SU-DHL-6 (cell line): ENCODE measurements at regions not wholly inside any gene's neighbourhood (a gene's known extent, or its start where the extent isn't known, plus 50 kb on each side); places are given as distances from the start of the nearest gene placed in this dataset.

Experiments used
- H2AFZ ChIP-seq: fragments of 200-600 bp; sonication (generic); 2 replicates; pipeline ENCODE4 v1.6.1; 2014; ENCODE audit warnings: low read depth, mild to moderate bottlenecking, moderate library complexity, mixed read lengths, antibody characterized with exemption, low read length; ENCODE audit not compliant: severe bottlenecking
- H3F3A ChIP-seq: fragments of 200-600 bp; shearing (Covaris generic); 2 replicates; pipeline ENCODE4 v1.6.0; 2016; ENCODE audit warnings: antibody characterized with exemption, mild to moderate bottlenecking; ENCODE audit not compliant: insufficient read depth
- H3K27ac ChIP-seq: fragments of 200-600 bp; sonication (generic); 2 replicates; pipeline ENCODE4 v1.5.1; 2016; ENCODE audit warnings: low read depth, mild to moderate bottlenecking, low read length, moderate library complexity, mixed read lengths
- H3K27me3 ChIP-seq: fragments of 200-600 bp; sonication (generic), shearing (Covaris generic); 2 replicates; pipeline ENCODE4 v1.6.0; 2014; ENCODE audit warnings: mild to moderate bottlenecking, low read length
- H3K36me3 ChIP-seq: fragments of 200-600 bp; sonication (generic); 2 replicates; pipeline ENCODE4 v1.6.1; 2014; ENCODE audit warnings: mild to moderate bottlenecking, low read length, mixed read lengths
- H3K4me2 ChIP-seq: fragments of 300-600, 200-600 bp; shearing (Covaris generic), sonication (generic); 2 replicates; pipeline ENCODE4 v1.6.0; 2014; ENCODE audit warnings: low read length, low read depth, mild to moderate bottlenecking; ENCODE audit not compliant: poor library complexity, severe bottlenecking
- H3K4me3 ChIP-seq: fragments of 200-600 bp; sonication (generic); 2 replicates; pipeline ENCODE4 v1.5.1; 2014; ENCODE audit warnings: antibody characterized with exemption, low read length, mild to moderate bottlenecking, mixed read lengths; ENCODE audit not compliant: insufficient read depth, poor library complexity, severe bottlenecking
- H3K79me2 ChIP-seq: fragments of 200-600 bp; sonication (generic); 2 replicates; pipeline ENCODE4 v1.6.1; 2014; ENCODE audit warnings: mild to moderate bottlenecking, low read length, moderate library complexity; ENCODE audit not compliant: insufficient read depth
- H3K9ac ChIP-seq: fragments of 200-600 bp; sonication (generic); 2 replicates; pipeline ENCODE4 v1.7.0; 2014; ENCODE audit warnings: mild to moderate bottlenecking, low read length
- H3K9me2 ChIP-seq: fragments of 200-600 bp; sonication (generic); replicated peaks from 2 replicates; pipeline ENCODE4 v1.6.1; 2014; ENCODE audit warnings: low read length; ENCODE audit not compliant: insufficient read depth
- H3K9me3 ChIP-seq: fragments of 200-600 bp; sonication (generic); 2 replicates; pipeline ENCODE4 v1.6.1; 2014; ENCODE audit warnings: low read length, mixed read lengths; ENCODE audit not compliant: insufficient read depth
- H4K20me1 ChIP-seq: fragments of 200-600 bp; sonication (generic); 2 replicates; pipeline ENCODE4 v1.6.1; 2014; ENCODE audit warnings: low read depth, mild to moderate bottlenecking, antibody characterized with exemption, low read length, moderate library complexity, mixed read lengths
- EZH2phosphoT487 ChIP-seq: fragments of 200-600 bp; sonication (generic), shearing (Covaris generic); conservative IDR thresholded peaks from 2 replicates; pipeline ENCODE4 v1.6.1; 2018; ENCODE audit warnings: mild to moderate bottlenecking, antibody characterized with exemption, low read length, moderate library complexity, mixed read lengths
- TF ChIP-seq, protein P1 (sequence below): fragments of 200-600 bp; sonication (generic); IDR thresholded peaks from one replicate; pipeline ENCODE4 v1.5.1; 2017; ENCODE audit warnings: antibody characterized with exemption, mild to moderate bottlenecking, low read length, moderate library complexity; ENCODE audit not compliant: insufficient read depth, poor library complexity, severe bottlenecking

DNA sequence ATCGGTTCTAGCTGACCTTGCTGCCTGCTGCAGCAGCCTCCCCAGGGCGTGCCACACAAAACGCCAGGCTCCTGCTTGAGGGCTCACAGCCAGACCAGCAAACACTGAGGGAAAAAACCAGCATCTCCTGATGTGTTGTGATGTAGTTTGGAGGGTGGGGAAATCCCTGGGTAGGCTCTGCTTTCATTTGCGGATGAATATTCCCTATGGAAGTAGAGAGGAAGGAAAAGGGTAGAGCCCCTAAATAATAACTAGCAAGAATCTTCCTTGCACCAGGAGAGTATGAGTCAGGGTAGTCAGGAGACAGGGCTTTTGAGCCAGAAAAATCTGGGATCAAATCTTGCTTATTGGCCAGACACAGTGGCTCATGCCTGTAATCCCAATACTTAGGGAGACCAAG, 545.3 kb downstream of the RFC3 start:
- Histone ChIP-seq H3K36me3 (no peaks in the 10 kb centered on the region), H3K9me3 (no peaks in the 10 kb centered on the region), H3K27me3 (no peaks in the 10 kb centered on the region), H3F3A (no peaks in the 10 kb centered on the region), H3K9ac (no peak overlapping the region), H4K20me1 (no peaks in the 10 kb centered on the region), H3K4me2 (no peak overlapping the region), H3K27ac (no peak overlapping the region), H3K4me3 (no peak overlapping the region), H3K79me2 (no peaks in the 10 kb centered on the region), H3K9me2 (no peaks in the 10 kb centered on the region), H2AFZ (no peak overlapping the region)
- TF ChIP-seq, protein P1, sequence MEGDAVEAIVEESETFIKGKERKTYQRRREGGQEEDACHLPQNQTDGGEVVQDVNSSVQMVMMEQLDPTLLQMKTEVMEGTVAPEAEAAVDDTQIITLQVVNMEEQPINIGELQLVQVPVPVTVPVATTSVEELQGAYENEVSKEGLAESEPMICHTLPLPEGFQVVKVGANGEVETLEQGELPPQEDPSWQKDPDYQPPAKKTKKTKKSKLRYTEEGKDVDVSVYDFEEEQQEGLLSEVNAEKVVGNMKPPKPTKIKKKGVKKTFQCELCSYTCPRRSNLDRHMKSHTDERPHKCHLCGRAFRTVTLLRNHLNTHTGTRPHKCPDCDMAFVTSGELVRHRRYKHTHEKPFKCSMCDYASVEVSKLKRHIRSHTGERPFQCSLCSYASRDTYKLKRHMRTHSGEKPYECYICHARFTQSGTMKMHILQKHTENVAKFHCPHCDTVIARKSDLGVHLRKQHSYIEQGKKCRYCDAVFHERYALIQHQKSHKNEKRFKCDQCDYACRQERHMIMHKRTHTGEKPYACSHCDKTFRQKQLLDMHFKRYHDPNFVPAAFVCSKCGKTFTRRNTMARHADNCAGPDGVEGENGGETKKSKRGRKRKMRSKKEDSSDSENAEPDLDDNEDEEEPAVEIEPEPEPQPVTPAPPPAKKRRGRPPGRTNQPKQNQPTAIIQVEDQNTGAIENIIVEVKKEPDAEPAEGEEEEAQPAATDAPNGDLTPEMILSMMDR = no peak
- TF ChIP-seq EZH2phosphoT487 = no peak

DNA sequence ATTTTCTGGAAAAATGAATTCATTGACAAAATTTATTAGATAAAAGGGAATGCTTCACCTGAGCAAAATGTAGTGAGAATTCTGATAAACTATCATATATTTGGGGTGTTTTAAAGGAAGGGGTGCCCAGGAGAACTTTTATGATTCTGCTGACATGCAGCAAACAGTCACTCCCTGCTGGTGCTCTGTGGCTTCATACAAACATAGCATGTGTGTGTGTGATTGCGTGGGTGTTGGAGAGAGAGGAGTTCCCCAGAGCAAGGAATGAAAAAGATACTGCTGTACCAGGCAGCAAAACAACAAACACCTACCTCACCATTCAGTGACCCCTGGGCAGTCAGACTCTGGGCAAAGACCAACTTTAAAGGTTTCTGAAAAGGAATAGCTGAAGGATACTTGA, 546.7 kb downstream of the RFC3 start:
- Histone ChIP-seq H3K27me3 (no peaks in the 10 kb centered on the region), H3K79me2 (no peaks in the 10 kb centered on the region), H4K20me1 (no peaks in the 10 kb centered on the region), H2AFZ (no peak overlapping the region), H3K4me2 (no peak overlapping the region), H3K4me3 (no peak overlapping the region), H3K9ac (no peak overlapping the region), H3F3A (no peaks in the 10 kb centered on the region), H3K9me3 (no peaks in the 10 kb centered on the region), H3K9me2 (no peaks in the 10 kb centered on the region), H3K27ac (no peak overlapping the region), H3K36me3 (no peaks in the 10 kb centered on the region)
- no peak for TF ChIP-seq EZH2phosphoT487
- TF ChIP-seq, protein P1 = no peak

DNA sequence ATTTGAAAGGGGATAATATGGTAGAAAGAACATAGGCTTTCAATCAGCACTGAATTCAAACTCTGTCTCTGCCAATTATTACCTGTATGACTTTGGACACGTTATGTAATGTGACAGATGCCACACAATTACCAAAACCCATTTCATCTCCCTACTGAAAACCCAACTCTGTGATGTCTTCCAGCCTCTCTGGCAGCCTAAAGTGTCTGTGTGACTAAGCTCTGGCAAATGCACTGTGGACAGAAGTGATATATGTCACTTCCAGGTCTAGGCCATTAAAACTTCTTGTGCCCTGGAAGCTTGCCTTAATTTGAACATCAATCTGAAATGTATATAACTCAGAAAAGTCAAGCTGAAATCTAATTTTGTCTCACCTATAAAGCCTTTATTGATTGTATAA, 552.0 kb downstream of the RFC3 start:
- H3K36me3 ChIP-seq = no peaks in the 10 kb centered on the region
- H3K27me3 ChIP-seq = no peaks in the 10 kb centered on the region
- H4K20me1 ChIP-seq = no peaks in the 10 kb centered on the region
- no peak overlapping the region for H3K27ac ChIP-seq
- no peak overlapping the region for H3K9ac ChIP-seq
- no peaks in the 10 kb centered on the region for H3F3A ChIP-seq
- no peaks in the 10 kb centered on the region for H3K9me2 ChIP-seq
- H3K79me2 ChIP-seq = no peaks in the 10 kb centered on the region
- no peak overlapping the region for H3K4me2 ChIP-seq
- TF ChIP-seq, protein P1 = no peak
- TF ChIP-seq EZH2phosphoT487 = no peak
- no peak overlapping the region for H2AFZ ChIP-seq
- H3K4me3 ChIP-seq = no peak overlapping the region
- no peaks in the 10 kb centered on the region for H3K9me3 ChIP-seq
